DOHH2 (cell line): ENCODE measurements at regions not wholly inside any gene's neighbourhood (a gene's known extent, or its start where the extent isn't known, plus 50 kb on each side); places are given as distances from the start of the nearest gene placed in this dataset.

Experiments
- EZH2phosphoT487 ChIP-seq: fragments of 200-600 bp; sonication (generic); IDR thresholded peaks from 2 replicates; pipeline ENCODE4 v1.6.1; 2017; ENCODE audit warnings: borderline replicate concordance, mild to moderate bottlenecking, antibody characterized with exemption, low read length, moderate library complexity, mixed read lengths
- TF ChIP-seq, protein P1 (sequence below): fragments of 200-600 bp; sonication (generic); IDR thresholded peaks from one replicate; pipeline ENCODE4 v1.5.1; 2014; ENCODE audit warnings: antibody characterized with exemption, mild to moderate bottlenecking, low read depth, low read length; ENCODE audit not compliant: poor library complexity, severe bottlenecking

DNA sequence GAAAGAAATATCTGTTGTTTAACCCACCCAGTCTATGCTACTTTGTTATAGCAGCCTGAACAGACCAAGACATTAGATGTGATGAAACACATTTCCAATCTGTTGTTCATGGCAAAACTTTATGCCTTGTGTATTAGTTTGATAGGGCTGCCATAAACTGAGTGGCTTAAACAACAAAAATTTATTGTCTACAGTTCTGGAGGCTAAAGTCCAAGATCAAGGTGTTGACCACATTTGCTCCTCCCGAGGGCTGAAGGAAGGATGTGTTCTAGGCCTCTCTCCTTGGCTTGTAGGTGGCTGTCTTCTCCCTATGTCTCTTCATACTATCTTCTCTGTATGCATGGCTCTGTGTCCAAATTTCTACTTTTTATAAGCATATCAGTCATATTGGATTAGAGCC, 94.1 kb upstream of the HIVEP3 start:
- TF ChIP-seq, protein P1, sequence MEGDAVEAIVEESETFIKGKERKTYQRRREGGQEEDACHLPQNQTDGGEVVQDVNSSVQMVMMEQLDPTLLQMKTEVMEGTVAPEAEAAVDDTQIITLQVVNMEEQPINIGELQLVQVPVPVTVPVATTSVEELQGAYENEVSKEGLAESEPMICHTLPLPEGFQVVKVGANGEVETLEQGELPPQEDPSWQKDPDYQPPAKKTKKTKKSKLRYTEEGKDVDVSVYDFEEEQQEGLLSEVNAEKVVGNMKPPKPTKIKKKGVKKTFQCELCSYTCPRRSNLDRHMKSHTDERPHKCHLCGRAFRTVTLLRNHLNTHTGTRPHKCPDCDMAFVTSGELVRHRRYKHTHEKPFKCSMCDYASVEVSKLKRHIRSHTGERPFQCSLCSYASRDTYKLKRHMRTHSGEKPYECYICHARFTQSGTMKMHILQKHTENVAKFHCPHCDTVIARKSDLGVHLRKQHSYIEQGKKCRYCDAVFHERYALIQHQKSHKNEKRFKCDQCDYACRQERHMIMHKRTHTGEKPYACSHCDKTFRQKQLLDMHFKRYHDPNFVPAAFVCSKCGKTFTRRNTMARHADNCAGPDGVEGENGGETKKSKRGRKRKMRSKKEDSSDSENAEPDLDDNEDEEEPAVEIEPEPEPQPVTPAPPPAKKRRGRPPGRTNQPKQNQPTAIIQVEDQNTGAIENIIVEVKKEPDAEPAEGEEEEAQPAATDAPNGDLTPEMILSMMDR = no peak
- no peak for TF ChIP-seq EZH2phosphoT487
